ENCODE measurements at regions not wholly inside any gene's neighbourhood (a gene's known extent, or its start where the extent isn't known, plus 50 kb on each side); places are given as distances from the start of the nearest gene placed in this dataset.

- TF ChIP-seq CTCF (conservative IDR thresholded peaks at IDR 0.05; ENCODE audit: low read depth, low read length), result no peak
- TF ChIP-seq EZH2 (IDR thresholded peaks at IDR 0.05; ENCODE audit: borderline replicate concordance, low read depth, low read length, poor library complexity, severe bottlenecking), result no peak
Measured at GRCh38 chr14:96626121-96626768, 124.1 kb downstream of the PAPOLA start.
